GM19467 (cell line): ENCODE measurements at regions not wholly inside any gene's neighbourhood (a gene's known extent, or its start where the extent isn't known, plus 50 kb on each side); places are given as distances from the start of the nearest gene placed in this dataset.
"Not testable (repeated sequence)": the region's sequence is repeated elsewhere in the genome, so short reads cannot be mapped to it uniquely, and the experiment has no call there.

Source experiments
- ATAC-seq: cut with Tn5 transposase; IDR thresholded peaks from one replicate; pipeline ENCODE4 v1.9.1; 2021; ENCODE audit warnings: mild to moderate bottlenecking, moderate library complexity; ENCODE audit not compliant: unreplicated experiment

DNA sequence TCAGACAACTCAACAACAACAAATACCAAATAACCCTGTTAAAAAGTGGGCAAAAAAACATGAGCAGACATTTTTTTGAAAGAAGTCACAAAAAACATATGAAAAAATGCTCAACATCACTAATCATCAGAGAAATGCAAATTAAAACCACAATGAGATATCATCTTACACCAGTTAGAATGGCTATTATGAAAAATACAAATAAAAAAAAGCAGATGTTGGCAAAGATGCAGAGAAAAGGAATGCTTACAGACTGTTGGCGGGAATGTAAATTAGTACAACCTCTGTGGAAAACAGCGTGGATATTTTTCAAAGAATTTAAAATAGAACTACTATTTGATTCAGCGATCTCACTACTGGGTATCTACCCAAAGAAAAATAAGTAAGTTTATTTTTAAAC, 114.0 kb downstream of the SLC38A4 start:
- ATAC-seq = no peak

DNA sequence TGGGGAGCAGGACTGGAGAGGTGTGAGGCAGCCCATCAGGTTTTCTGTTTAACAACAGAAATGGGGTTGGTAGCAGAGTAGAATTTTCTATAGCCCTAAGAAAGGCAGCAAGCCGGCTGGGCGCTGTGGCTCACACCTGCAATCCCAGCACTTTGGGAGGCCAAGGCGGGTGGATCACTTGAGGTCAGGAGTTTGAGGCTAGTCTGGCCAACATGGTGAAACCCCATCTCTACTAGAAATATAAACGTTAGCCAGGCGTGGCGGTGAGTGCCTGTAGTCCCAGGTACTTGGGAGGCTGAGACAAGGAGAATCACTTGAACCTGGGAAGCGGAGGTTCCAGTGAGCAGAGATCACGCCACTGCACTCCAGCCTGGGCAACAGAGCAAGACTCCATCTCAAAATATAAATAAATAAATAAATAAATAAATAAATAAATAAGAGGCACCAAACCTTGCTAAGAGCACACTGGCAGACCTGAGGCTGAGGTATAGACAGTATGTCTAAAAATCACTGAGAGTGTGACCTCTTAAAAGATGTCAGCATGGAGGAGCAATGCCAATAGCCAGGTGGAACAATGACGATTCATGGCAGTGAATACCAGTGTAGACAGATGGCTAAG, 115.6 kb downstream of the SLC38A4 start:
- no peak for ATAC-seq

DNA sequence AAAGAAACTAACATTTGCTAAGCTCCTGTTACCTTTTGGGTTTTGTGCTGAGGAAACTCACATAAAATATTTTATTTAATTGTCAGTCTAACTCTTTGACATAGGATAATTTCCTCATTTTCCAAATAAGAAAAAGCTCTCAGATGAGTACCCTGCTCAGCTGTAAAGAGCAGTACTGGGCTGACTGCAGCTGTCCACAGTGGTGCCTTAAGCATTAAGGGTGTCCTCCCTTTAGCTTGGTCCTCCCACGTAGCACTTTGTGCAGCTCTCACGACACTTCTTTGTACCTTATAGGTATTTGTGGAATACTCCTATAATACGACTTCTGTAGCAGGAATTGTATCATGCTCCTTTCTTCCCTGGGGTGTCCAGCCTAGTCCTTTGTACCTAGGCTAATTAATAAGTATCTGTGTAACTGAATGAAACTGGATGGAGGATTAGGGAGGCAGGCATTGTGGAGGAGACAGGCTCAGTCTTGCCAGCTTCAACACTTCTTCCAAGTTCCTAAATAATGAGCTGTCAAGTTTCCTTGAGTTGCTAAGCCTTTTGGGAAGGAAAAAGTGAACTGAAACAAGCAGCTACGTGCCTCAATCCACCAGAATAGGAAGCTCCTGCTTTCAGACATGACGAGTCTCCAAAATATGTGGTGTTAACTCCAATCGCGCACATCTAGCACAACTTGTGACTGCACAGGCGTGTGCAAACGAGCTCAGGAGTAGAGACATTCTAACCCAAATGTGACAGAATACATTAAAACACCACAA, 123.0 kb downstream of the SLC38A4 start:
- no peak for ATAC-seq

DNA sequence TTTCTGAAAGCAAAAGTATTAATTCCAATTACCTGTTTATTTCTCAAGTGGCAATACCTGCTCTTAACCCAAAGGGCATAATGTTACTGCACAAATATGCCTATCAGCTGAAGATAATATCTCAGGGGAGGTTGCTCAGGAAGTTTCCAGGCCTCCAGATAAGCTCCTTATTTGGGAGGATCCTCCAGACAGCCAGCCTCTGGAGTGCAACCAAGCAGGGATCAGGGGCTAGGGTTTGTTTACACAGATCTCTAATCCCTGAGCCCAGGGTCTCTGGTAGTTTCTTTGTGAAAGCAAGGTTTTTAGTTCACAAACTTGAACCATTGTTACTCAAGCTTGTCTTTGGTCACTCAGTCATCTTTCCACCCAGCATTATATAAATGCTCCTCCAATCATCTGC, 124.4 kb downstream of the SLC38A4 start:
- no peak for ATAC-seq

DNA sequence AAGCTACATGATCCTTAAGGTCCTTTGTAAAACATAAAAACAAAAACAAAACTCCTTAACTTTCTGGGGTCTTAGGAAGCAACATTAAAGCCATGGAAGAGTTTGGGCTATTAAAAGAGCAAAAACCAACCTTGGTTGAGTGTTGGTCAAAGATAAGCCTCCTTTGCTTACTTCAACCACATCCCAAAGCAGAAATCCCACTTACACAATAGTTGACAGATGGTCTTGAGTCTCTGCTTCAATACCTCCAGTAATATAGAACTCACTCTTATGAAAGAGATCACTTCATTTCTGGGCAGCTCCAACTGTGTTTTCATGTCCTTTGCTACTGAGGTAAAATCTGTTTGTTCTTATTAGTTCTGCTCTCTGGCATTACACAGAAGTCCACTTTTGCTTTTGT, 125.8 kb downstream of the SLC38A4 start:
- no peak for ATAC-seq

DNA sequence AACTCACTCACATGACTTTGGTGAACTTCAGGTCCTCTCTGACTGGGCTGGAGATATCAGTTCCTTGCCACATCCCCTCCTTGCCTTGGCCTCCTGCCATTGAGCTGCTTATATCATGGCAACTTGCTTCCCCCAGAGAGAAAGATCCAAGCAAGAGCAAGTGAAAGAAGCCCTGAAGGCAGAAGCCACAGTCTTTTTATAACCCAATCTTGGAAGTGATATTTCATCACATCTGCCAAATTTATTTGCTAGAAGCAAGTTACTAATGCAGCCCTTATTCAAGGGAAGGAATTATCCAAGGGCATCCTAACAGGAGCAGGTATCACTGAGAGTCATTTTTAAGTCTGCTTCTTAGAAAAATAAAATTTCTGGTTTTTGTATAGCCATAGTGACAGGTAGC, 127.8 kb downstream of the SLC38A4 start:
- ATAC-seq = no peak

DNA sequence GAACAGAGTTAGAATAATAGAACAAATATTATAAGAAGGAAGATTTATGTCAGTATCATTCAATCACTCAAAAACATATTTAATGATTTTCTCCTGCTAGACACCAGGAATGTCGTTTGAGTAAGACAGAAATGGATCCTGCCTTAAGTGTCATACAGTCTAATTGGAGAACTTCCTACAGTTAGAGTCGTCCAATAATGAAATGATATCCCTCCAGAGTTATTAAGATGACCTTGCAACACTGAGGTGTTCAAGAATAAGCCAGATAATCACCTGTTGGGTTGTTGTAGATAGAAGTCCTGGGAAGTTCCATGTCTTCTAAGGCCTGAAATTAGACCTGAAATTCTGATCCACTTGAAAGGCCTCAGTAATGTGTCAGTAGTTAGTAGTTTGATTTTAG, 132.3 kb downstream of the SLC38A4 start:
- no peak for ATAC-seq

DNA sequence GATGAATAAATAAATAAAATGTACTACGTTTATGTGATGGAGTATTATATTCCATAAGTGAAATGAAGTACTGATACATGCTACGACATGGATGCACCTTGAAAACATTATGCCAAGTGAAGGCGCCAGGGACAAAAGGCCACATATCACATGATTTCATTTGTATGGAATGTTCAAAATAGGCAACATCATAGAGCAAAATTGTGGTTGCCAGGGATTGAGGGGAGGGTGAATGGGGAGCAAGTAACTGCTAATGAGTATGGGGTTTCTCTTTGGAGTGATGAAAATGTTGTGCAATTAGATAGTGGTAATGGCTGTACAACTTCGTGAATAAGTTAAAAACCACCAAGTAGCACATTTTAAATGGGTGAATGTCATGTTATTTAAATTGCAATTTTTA, 132.8 kb downstream of the SLC38A4 start:
- no peak for ATAC-seq

DNA sequence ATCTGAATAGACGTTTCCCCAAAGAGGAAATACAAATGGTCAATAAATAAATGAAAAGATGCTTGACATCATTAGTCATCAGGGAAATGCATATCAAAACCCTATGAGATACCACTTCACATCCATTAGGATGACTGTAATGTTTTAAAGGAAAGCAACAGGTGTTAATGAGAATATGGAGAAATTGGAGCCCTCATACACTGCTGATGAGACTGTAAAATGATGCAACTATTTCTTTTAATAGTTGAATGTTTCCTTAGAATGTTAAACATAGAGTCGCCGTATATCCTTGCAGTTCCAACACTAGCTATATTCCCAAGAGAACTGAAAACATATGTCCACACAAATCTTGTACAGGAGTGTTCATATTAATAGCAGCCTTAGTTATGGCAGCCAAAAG, 133.2 kb downstream of the SLC38A4 start:
- no peak for ATAC-seq

DNA sequence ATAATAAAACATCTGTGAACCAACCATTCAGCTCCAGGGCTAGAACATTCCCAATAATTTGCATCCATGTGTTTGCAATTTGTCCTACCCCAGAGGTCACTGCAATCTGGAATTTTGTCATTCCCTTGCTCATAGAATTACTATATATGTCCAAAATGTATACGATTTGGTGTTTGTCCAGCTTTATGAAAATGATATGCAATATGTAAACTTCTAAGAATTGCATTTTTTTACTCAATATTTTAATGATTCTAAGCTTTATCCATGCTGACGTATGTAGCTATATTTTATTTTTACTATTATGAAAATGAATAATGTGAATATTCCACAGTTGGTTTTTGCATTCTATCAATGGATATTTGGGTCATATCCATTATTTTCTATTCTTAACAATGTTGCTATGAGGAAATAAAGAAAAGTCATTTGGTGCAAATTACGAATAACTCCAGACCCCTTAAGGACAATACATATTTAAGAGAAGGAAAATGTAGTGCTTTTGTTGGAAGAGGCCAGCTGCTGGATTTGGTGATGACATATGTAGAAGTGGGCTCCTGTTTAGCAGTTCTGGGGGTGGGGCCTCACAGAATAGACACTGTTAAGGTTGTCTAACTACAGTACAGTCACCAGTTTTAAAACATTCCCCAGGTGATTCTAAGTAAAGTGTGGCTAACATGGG, 139.4 kb downstream of the SLC38A4 start:
- ATAC-seq = no peak

DNA sequence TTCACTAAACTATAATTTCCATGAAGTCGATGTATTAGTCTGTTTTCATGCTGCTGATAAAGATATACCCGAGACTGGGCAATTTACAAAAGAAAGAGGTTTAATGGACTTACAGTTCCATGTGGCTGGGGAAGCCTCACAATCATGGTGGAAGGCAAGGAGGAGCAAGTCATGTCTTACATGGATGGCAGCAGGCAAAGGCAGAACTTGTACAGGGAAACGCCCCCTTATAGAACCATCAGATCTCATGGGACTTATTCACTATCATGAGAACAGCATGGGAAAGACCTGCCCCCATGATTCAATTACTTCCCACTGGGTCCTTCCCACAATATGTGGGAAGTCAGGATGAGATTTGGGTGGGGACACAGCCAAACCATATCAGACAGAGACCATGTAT, 141.6 kb downstream of the SLC38A4 start:
- not testable (repeated sequence) for ATAC-seq

DNA sequence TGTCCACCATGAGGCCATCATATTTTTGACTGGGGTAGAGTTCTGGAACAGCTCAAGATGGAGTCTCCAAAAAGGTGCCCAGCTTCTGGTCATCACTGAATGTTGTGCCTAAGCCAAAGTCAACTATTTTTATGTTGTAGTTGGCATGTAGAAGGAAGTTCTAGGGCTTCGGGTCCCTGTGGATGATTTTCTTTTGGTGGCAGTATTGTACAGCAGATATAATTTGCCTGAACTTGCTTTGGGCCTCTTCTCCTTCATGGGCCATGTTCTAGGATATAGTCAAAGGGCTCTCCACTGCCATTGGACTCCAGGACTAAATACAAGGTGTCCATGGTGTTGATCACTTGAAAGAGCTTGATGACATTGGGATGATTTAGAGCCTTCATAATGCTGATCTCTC, 143.6 kb downstream of the SLC38A4 start:
- no peak for ATAC-seq

DNA sequence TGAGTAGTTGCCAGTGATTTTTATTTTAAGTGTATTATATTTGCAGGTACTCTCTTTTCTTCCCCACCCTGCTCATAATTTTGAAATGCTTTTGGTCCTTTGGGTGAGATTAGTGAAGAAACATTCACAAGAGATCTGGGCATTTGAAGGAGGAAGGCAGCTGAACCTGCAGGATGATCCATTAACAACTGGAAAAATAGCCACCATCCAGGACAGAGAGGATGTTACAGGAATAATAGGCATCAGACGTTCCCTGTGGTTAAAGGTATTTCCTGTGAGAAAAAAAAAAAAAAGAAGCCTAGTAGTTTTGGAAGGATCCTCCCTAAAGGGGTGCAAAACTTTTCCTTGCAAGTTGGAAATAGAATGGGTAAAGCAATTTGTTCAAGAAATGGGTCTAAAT, 145.3 kb downstream of the SLC38A4 start:
- ATAC-seq = no peak

DNA sequence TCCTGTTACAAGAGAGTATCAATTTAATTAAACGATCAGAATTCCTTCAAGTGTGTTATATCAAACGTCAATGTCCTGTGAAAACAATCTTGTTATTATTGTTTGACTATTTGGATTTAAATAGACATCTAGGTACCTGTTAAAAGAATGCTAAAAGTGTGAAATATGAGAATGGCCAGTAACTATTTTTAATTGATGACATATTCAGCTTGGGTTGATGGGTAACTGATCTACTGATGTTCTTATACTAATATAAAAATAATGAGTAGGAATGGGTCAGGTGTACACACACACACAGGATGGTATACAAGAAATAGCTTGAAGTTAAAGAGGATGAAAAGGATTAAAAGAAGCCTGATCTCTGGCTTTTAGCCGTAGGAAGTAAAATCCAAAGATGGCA, 146.0 kb downstream of the SLC38A4 start:
- ATAC-seq = no peak

DNA sequence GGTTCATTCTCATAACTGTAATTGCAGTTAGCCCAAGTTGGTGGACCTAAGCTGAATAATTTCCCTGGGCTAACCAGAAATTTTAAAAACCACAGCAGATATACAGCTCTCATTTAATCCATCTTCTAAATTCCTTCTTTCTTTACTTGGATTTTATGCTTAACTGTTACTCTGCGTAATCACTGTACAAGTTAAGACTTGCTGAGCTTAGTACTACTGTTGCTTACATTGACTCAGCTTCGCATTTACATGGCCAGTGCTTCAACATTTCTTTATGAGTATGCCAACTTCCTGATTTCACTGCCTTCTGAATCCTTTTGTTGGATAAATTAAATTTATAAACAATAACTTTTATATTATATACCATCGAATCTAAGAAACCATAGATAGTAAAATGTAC, 147.4 kb downstream of the SLC38A4 start:
- ATAC-seq = no peak

DNA sequence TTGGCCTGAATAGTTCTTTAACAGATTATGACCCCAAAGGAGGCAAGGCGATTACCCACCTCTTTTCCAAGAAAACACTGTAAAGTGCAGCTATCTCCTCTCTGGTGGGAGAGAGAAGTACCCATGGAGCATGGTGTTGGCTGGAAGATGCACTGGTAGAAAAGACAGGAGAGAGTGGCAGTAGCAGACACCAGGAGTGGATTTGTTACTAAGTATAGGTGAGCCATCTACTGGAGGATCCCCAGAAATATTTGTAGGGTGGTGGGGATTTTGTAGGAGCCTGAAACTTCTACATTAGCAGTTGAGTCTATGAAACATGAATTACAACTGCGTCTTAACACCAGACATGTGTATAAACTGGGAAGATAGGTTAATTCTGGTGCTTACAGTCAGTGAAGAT, 148.0 kb downstream of the SLC38A4 start:
- ATAC-seq = no peak

DNA sequence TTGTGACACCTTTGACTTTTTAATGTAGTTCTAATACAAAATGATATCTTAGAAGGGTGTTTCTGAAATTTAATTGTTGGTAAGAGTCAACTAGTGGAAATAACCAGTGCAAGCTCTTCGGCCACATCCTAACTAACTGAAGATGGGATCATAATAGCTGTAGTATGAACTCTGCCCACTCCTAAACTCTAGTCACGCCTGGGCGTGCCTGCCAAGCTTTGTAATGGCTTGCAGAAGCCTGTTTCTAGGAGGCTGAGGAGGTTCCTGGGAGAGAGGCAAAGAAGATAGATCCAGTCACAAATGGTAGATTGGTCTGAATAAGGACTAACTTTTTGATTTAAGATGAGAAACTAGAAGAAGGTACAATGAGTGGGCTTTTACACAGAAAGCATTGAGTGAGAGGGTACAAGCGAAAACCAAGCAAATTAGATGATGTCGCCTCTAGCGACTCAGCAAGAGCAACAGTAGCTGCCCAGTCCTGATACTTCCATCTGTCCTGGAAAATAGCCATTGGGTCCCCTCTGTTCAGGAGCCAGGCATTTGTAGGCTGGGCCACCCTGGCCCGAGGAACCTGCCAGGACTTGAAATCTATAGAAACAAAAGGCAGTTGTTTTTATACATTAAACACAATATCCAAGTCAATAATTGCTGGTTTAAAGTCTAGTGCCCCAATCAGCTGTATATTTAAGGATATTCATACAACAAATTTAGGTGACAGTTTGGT, 148.8 kb downstream of the SLC38A4 start:
- no peak for ATAC-seq

DNA sequence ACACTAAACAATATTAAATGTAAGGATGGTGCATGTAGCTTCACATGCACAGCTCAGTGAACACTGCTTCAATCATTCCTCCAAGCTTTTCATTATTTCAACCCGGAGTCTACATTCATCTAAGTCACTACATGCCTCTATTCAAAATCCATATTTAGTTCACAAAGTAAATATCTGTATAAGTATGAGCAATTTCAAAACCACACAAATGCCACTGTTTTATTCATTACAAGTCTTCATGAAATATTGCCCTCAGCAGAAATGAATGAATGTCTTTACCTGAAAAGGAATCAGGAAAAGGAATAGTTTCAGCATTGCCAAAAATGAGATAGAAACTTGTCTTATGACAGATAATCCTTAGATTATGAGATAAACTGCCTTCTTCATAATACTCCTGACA, 149.4 kb downstream of the SLC38A4 start:
- ATAC-seq = no peak

DNA sequence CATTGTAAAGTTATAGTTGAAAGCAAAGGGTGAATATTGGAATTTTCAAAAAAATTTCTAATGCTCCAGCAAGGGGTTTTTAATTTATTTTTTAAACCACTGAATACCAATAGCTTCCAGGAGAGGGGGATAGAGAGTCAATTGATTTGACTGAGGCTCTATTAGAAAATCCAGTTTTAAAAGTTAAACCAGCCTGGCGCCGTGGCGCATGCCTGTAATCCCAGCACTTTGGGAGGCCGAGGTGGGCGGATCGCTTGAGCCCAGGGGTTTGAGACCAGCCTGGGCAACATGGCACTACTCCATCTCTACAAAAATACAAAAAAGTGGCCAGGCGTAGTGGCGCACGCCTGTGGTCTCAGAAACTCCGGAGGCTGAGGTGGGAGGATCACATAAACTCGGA, 150.1 kb downstream of the SLC38A4 start:
- ATAC-seq = no peak

DNA sequence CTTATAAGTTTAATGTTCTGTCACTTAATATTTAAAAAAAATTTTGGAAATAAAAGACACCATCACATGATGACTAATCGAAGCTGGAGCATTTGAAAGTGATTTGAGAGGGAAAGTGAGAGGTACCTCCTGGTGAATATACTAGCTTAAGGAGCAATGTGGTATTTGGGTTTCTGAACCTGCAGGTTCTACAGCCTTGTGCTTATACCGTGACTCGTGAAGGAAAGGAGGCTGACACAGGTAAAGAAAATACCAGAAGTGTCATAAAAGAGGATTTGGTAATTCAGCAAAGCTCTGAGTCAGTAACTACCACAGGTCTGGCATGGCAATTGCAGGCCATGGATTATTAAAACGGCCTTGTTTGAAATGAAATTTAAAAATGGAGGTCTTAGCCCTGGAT, 151.0 kb downstream of the SLC38A4 start:
- no peak for ATAC-seq

DNA sequence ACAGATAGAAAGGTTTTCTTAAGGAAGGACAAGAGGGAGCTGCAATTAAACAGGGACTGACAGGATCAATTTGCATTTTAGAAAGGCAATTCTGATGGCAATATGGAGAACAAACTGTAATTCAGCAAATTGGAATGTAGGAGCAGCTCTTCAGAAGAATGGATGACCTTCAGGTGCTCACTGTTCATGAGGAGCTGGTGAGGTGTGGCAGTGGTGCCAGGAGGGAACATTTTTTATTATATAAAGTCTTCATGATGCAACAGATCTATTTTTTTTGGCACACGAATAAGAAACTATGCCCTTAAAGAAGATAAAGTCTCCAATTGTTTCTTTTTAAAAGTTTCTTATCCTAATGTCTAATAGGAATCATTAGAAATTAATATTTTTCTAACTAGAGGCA, 151.7 kb downstream of the SLC38A4 start:
- ATAC-seq = no peak

DNA sequence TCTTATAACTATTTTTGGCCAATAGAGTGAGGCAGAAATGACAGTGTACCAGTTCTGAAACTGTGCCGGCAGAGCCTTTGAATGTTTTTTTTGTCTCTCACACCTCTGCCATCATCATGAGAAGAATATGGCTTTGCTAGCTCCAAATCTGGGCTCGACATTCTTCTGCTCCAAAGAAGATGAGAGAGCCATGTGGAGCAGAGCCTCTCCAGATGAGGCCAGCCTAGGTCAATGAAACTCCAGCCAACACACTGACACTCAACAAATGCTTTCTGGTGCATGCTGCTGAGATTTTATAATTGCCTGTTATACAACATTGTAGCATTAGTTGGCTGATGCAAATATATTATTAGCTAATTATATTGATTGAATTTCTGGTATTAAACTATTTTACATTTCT, 154.7 kb downstream of the SLC38A4 start:
- ATAC-seq = no peak
